ENCODE measurements at regions not wholly inside any gene's neighbourhood (a gene's known extent, or its start where the extent isn't known, plus 50 kb on each side); places are given as distances from the start of the nearest gene placed in this dataset.
A peak's percentile ranks its signal among the peaks of the same experiment; 100 is the strongest.

DNA sequence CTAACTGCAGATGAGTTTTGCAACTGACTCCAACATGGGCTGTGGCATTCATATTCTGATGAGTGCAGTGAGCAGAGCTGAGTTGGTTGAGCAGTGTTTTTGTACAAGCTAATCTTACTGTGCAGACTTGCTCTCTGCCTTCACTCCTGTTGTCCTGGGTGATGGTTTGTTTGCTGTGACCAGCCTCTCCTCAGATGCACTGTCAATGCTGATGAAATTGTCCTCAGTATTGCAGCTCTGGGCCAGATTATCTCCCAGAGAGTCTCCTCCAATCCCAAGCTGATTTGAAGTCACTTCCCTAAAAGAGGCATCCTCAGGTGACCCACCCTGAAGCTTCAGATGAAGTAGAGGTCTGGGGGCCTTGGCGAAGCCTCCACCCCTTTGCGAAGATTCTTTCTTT is 581.8 kb downstream of the ACTL7B start:
- Histone ChIP-seq H3K36me3 (ENCODE audit: control insufficient read depth in 4 of 4, insufficient read depth in 3 of 4, low read depth in 1 of 4, low read length in 3 of 4) (no peaks in the 10 kb centered on the region), H3K4me1 (ENCODE audit: control insufficient read depth in 4 of 4, insufficient read depth in 4 of 4, low read length in 3 of 4) (peaks cover 0 to 9% (median 4%) of the 10 kb centered on the region in 4 donors), H3K9ac (ENCODE audit: low read depth in 1 of 2, low read length in 2 of 2) (no peak overlapping the region), H3K9me3 (ENCODE audit: control insufficient read depth in 4 of 4, low read length in 3 of 4) (no peaks in the 10 kb centered on the region), H3K4me3 (ENCODE audit: low read depth in 1 of 3, low read length in 3 of 3) (no peak overlapping the region), H3K27ac (ENCODE audit: low read depth in 1 of 2, low read length in 2 of 2) (no peak overlapping the region), H3K27me3 (ENCODE audit: control insufficient read depth in 4 of 4, insufficient read depth in 4 of 4, low read length in 3 of 4) (no peaks in the 10 kb centered on the region)
- DNase-seq (ENCODE audit: low spot score) = no peak
- TF ChIP-seq, protein P1, sequence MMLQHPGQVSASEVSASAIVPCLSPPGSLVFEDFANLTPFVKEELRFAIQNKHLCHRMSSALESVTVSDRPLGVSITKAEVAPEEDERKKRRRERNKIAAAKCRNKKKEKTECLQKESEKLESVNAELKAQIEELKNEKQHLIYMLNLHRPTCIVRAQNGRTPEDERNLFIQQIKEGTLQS (IDR thresholded peaks at IDR 0.05) = no peak
- no peak for TF ChIP-seq HNF4G (IDR thresholded peaks at IDR 0.05)
- TF ChIP-seq, protein P2, sequence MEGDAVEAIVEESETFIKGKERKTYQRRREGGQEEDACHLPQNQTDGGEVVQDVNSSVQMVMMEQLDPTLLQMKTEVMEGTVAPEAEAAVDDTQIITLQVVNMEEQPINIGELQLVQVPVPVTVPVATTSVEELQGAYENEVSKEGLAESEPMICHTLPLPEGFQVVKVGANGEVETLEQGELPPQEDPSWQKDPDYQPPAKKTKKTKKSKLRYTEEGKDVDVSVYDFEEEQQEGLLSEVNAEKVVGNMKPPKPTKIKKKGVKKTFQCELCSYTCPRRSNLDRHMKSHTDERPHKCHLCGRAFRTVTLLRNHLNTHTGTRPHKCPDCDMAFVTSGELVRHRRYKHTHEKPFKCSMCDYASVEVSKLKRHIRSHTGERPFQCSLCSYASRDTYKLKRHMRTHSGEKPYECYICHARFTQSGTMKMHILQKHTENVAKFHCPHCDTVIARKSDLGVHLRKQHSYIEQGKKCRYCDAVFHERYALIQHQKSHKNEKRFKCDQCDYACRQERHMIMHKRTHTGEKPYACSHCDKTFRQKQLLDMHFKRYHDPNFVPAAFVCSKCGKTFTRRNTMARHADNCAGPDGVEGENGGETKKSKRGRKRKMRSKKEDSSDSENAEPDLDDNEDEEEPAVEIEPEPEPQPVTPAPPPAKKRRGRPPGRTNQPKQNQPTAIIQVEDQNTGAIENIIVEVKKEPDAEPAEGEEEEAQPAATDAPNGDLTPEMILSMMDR (IDR thresholded peaks at IDR 0.05; ENCODE audit: low read depth, low read length, missing input control) = no peak
- 88% methylated on average over 2 of the region's 2 CpGs for WGBS

DNA sequence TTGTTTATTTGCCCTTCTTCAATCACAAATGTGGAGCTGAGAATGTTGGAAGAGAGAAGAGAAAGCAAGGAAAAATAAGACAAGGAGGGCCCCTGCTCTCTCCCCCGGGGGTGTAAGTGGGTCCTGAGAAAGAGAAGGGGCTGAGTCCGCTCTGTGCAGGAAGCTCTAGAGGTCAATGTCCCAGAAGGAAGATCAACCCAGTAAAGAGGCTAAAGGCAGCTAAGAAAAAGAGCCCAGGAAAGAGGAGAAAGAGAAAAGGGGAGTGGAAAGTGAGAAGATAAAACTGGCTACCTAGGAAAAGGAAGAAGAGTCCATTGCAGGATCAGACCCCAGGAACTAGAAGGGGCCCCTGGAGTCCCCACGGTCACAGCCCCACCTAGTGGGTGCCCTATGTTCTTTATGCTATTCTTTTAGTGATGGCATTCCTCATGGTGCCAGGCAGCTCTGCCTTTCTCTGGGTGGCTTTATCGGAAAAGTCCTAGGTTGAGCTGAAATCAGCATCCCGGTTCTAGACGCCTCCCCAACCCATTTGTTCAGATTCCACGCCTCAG is 583.4 kb downstream of the ACTL7B start:
- peak overlapping the region; percentile 49 to 69 (median 61) for H3K4me3 ChIP-seq (ENCODE audit: low read depth in 1 of 3, low read length in 3 of 3)
- H3K27ac ChIP-seq (ENCODE audit: low read depth in 1 of 2, low read length in 2 of 2) = peak overlapping the region; percentile 64 to 88
- DNase-seq (ENCODE audit: low spot score) = peak; percentile 40
- H3K27me3 ChIP-seq (ENCODE audit: control insufficient read depth in 4 of 4, insufficient read depth in 4 of 4, low read length in 3 of 4) = no peaks in the 10 kb centered on the region
- H3K36me3 ChIP-seq (ENCODE audit: control insufficient read depth in 4 of 4, insufficient read depth in 3 of 4, low read depth in 1 of 4, low read length in 3 of 4) = no peaks in the 10 kb centered on the region
- WGBS = 34% methylated on average over 7 of the region's 7 CpGs
- no peaks in the 10 kb centered on the region for H3K9me3 ChIP-seq (ENCODE audit: control insufficient read depth in 4 of 4, low read length in 3 of 4)
- peak overlapping the region; percentile 76 to 91 for H3K9ac ChIP-seq (ENCODE audit: low read depth in 1 of 2, low read length in 2 of 2)
- H3K4me1 ChIP-seq (ENCODE audit: control insufficient read depth in 4 of 4, insufficient read depth in 4 of 4, low read length in 3 of 4) = peaks cover 0 to 9% (median 4%) of the 10 kb centered on the region in 4 donors
- TF ChIP-seq, protein P2 (IDR thresholded peaks at IDR 0.05; ENCODE audit: low read depth, low read length, missing input control) = peak; percentile 57
- TF ChIP-seq, protein P1 (IDR thresholded peaks at IDR 0.05) = peak; percentile 24
- TF ChIP-seq, protein P3, sequence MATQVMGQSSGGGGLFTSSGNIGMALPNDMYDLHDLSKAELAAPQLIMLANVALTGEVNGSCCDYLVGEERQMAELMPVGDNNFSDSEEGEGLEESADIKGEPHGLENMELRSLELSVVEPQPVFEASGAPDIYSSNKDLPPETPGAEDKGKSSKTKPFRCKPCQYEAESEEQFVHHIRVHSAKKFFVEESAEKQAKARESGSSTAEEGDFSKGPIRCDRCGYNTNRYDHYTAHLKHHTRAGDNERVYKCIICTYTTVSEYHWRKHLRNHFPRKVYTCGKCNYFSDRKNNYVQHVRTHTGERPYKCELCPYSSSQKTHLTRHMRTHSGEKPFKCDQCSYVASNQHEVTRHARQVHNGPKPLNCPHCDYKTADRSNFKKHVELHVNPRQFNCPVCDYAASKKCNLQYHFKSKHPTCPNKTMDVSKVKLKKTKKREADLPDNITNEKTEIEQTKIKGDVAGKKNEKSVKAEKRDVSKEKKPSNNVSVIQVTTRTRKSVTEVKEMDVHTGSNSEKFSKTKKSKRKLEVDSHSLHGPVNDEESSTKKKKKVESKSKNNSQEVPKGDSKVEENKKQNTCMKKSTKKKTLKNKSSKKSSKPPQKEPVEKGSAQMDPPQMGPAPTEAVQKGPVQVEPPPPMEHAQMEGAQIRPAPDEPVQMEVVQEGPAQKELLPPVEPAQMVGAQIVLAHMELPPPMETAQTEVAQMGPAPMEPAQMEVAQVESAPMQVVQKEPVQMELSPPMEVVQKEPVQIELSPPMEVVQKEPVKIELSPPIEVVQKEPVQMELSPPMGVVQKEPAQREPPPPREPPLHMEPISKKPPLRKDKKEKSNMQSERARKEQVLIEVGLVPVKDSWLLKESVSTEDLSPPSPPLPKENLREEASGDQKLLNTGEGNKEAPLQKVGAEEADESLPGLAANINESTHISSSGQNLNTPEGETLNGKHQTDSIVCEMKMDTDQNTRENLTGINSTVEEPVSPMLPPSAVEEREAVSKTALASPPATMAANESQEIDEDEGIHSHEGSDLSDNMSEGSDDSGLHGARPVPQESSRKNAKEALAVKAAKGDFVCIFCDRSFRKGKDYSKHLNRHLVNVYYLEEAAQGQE (IDR thresholded peaks at IDR 0.05) = no peak
- TF ChIP-seq EGR1 (IDR thresholded peaks at IDR 0.05; ENCODE audit: low read depth in 2 of 2) (no peak), YY1 (IDR thresholded peaks at IDR 0.05) (peak; percentile 52), RAD21 (IDR thresholded peaks at IDR 0.05) (peak; percentile 85 to 95), RXRA (IDR thresholded peaks at IDR 0.05) (peak in 1 of 2 donors; percentile 21)
